Upper lobe of right lung (tissue), 1 donor: ENCODE measurements at regions not wholly inside any gene's neighbourhood (a gene's known extent, or its start where the extent isn't known, plus 50 kb on each side); places are given as distances from the start of the nearest gene placed in this dataset.
"Not testable (repeated sequence)": the region's sequence is repeated elsewhere in the genome, so short reads cannot be mapped to it uniquely, and the experiment has no call there.

Source experiments
- ATAC-seq: fragments of 200-7000 bp; cut with Tn5 transposase; one replicate; pipeline ENCODE4 v1.9.1; 2020; ENCODE audit warnings: mild to moderate bottlenecking, moderate library complexity
- DNase-seq: peaks from one replicate; pipeline ENCODE4 v3.0.0-alpha.2; 2020
- H3K27ac ChIP-seq: fragments of 200-600 bp; one replicate; pipeline ENCODE4 v1.8.0; 2022
- H3K27me3 ChIP-seq: fragments of 200-600 bp; one replicate; pipeline ENCODE4 v1.8.0; 2022; ENCODE audit warnings: mild to moderate bottlenecking
- H3K36me3 ChIP-seq: fragments of 200-600 bp; one replicate; pipeline ENCODE4 v1.8.0; 2022
- H3K4me1 ChIP-seq: fragments of 200-600 bp; one replicate; pipeline ENCODE4 v1.8.0; 2022
- H3K4me3 ChIP-seq: fragments of 200-600 bp; one replicate; pipeline ENCODE4 v1.8.0; 2022; ENCODE audit warnings: mild to moderate bottlenecking
- H3K9me3 ChIP-seq: fragments of 200-600 bp; one replicate; pipeline ENCODE4 v1.8.0; 2022
- CTCF ChIP-seq: fragments of 200-600 bp; IDR thresholded peaks from one replicate; pipeline ENCODE4 v1.8.0; 2022; ENCODE audit warnings: antibody characterized with exemption
- intact Hi-C: fragments of 100-400 bp; cut with DNase I; formaldehyde crosslinking; loops from one replicate; pipeline ENCODE4 v1.11.0; 2022
- donor health status: DM: no; HTN: yes; CAD: no; lungs with severe emphysema.

GRCh38 chr1:163614361-163614760 lies 292.6 kb downstream of the NUF2 start:
- no peaks in the 10 kb centered on the region for H3K9me3 ChIP-seq
- intact Hi-C loops, result no loop called here
- TF ChIP-seq CTCF, result no peak
- DNase-seq (no peak), ATAC-seq (no peak)
- H3K4me1 ChIP-seq, result no peaks in the 10 kb centered on the region
- no peaks in the 10 kb centered on the region for H3K36me3 ChIP-seq
- no peak overlapping the region for H3K27ac ChIP-seq
- H3K27me3 ChIP-seq, result no peaks in the 10 kb centered on the region
- no peak overlapping the region for H3K4me3 ChIP-seq

- intact Hi-C loops, result loop anchor here (5.0 kb wide), 1 partner anchor 329 kb away; no protein-coding TSS in a partner anchor
- Histone ChIP-seq H3K27ac (no peak overlapping the region), H3K4me1 (no peaks in the 10 kb centered on the region), H3K27me3 (no peaks in the 10 kb centered on the region), H3K4me3 (no peak overlapping the region), H3K9me3 (peaks cover 2% of the 10 kb centered on the region), H3K36me3 (no peaks in the 10 kb centered on the region)
- DNase-seq, result no peak
- ATAC-seq, result no peak
- no peak for TF ChIP-seq CTCF
Measured at GRCh38 chr1:163628034-163628773, 306.4 kb downstream of the NUF2 start.

- DNase-seq, result no peak
Measured at GRCh38 chr1:163632269-163632668, 310.5 kb downstream of the NUF2 start.

GRCh38 chr1:163633366-163633765 lies 311.6 kb downstream of the NUF2 start:
- no peaks in the 10 kb centered on the region for H3K4me1 ChIP-seq
- H3K36me3 ChIP-seq, result no peaks in the 10 kb centered on the region
- peaks cover 3% of the 10 kb centered on the region for H3K9me3 ChIP-seq
- intact Hi-C loops, result no loop called here
- ATAC-seq, result no peak
- H3K27me3 ChIP-seq, result no peaks in the 10 kb centered on the region
- no peak for DNase-seq
- no peak for TF ChIP-seq CTCF
- H3K27ac ChIP-seq, result no peak overlapping the region
- H3K4me3 ChIP-seq, result no peak overlapping the region

More at GRCh38 chr1:163632269-163632668, 310.5 kb downstream of the NUF2 start:
- intact Hi-C loops, result no loop called here
- H3K9me3 ChIP-seq, result peaks cover 3% of the 10 kb centered on the region
- no peaks in the 10 kb centered on the region for H3K4me1 ChIP-seq
- H3K36me3 ChIP-seq, result no peaks in the 10 kb centered on the region
- TF ChIP-seq CTCF, result no peak
- H3K27ac ChIP-seq, result no peak overlapping the region
- no peaks in the 10 kb centered on the region for H3K27me3 ChIP-seq
- ATAC-seq, result no peak
- H3K4me3 ChIP-seq, result no peak overlapping the region

GRCh38 chr1:163645676-163646075 lies 323.9 kb downstream of the NUF2 start:
- H3K4me1 ChIP-seq, H3K27ac ChIP-seq, H3K36me3 ChIP-seq, H3K4me3 ChIP-seq, H3K27me3 ChIP-seq, intact Hi-C loops, ATAC-seq, H3K9me3 ChIP-seq, DNase-seq: not testable (repeated sequence)

GRCh38 chr1:163650624-163651023 lies 328.9 kb downstream of the NUF2 start:
- intact Hi-C loops, result no loop called here
- Histone ChIP-seq H3K9me3 (no peaks in the 10 kb centered on the region), H3K36me3 (no peaks in the 10 kb centered on the region), H3K4me1 (no peaks in the 10 kb centered on the region), H3K4me3 (no peak overlapping the region), H3K27me3 (no peaks in the 10 kb centered on the region), H3K27ac (no peak overlapping the region)
- no peak for TF ChIP-seq CTCF
- no peak for DNase-seq
- no peak for ATAC-seq
